ENCODE measurements at regions not wholly inside any gene's neighbourhood (a gene's known extent, or its start where the extent isn't known, plus 50 kb on each side); places are given as distances from the start of the nearest gene placed in this dataset.
A peak's percentile ranks its signal among the peaks of the same experiment; 100 is the strongest.
"Not testable (repeated sequence)": the region's sequence is repeated elsewhere in the genome, so short reads cannot be mapped to it uniquely, and the experiment has no call there.

GRCh38 chr4:170721812-170722373 lies 632.1 kb upstream of the AADAT start:
- DNase-seq (ENCODE audit: low spot score) (no peak), FAIRE-seq (no peak)

GRCh38 chr4:170716868-170717267 lies 627.1 kb upstream of the AADAT start:
- no peak for DNase-seq (ENCODE audit: low spot score)
- FAIRE-seq, result no peak

- FAIRE-seq (no peak), DNase-seq (ENCODE audit: low spot score) (no peak)
Observed at GRCh38 chr4:170705907-170706306, 616.2 kb upstream of the AADAT start.

- no peak for FAIRE-seq
- no peak for DNase-seq (ENCODE audit: low spot score)
Observed at GRCh38 chr4:170700064-170700463, 610.3 kb upstream of the AADAT start.

GRCh38 chr4:170698334-170698733 lies 608.6 kb upstream of the AADAT start:
- FAIRE-seq (no peak), DNase-seq (ENCODE audit: low spot score) (no peak)

- DNase-seq (ENCODE audit: low spot score), result no peak
- FAIRE-seq, result no peak
Observed at GRCh38 chr4:170697845-170698244, 608.1 kb upstream of the AADAT start.

- no peak for FAIRE-seq
Observed at GRCh38 chr4:170697045-170697444, 607.3 kb upstream of the AADAT start.

GRCh38 chr4:170691168-170691567 lies 601.4 kb upstream of the AADAT start:
- no peak for DNase-seq (ENCODE audit: low spot score)
- no peak for FAIRE-seq

More at GRCh38 chr4:170697045-170697444, 607.3 kb upstream of the AADAT start:
- DNase-seq (ENCODE audit: low spot score), result no peak

- DNase-seq (ENCODE audit: low spot score) (no peak), FAIRE-seq (no peak)
Observed at GRCh38 chr4:170687751-170688150, 598.0 kb upstream of the AADAT start.

GRCh38 chr4:170685701-170686100 lies 595.9 kb upstream of the AADAT start:
- not testable (repeated sequence) for FAIRE-seq; DNase-seq (ENCODE audit: low spot score)

GRCh38 chr4:170682558-170683294 lies 593.0 kb upstream of the AADAT start:
- DNase-seq (ENCODE audit: low spot score), result no peak

GRCh38 chr4:170682087-170682486 lies 592.3 kb upstream of the AADAT start:
- FAIRE-seq; DNase-seq (ENCODE audit: low spot score): not testable (repeated sequence)

More at GRCh38 chr4:170682558-170683294, 593.0 kb upstream of the AADAT start:
- no peak for FAIRE-seq

GRCh38 chr4:170675568-170676262 lies 586.0 kb upstream of the AADAT start:
- FAIRE-seq, result peak; percentile 7

GRCh38 chr4:170674176-170674575 lies 584.4 kb upstream of the AADAT start:
- FAIRE-seq, result no peak

More at GRCh38 chr4:170675568-170676262, 586.0 kb upstream of the AADAT start:
- DNase-seq (ENCODE audit: low spot score), result peak; percentile 57

GRCh38 chr4:170672381-170672965 lies 582.7 kb upstream of the AADAT start:
- DNase-seq (ENCODE audit: low spot score) (peak; percentile 26), FAIRE-seq (no peak)

More at GRCh38 chr4:170674176-170674575, 584.4 kb upstream of the AADAT start:
- DNase-seq (ENCODE audit: low spot score), result no peak

- no peak for FAIRE-seq
Observed at GRCh38 chr4:170671171-170671570, 581.4 kb upstream of the AADAT start.

GRCh38 chr4:170667814-170668213 lies 578.1 kb upstream of the AADAT start:
- FAIRE-seq (no peak), DNase-seq (ENCODE audit: low spot score) (no peak)

More at GRCh38 chr4:170671171-170671570, 581.4 kb upstream of the AADAT start:
- DNase-seq (ENCODE audit: low spot score), result no peak

- DNase-seq (ENCODE audit: low spot score) (no peak), FAIRE-seq (no peak)
Observed at GRCh38 chr4:170666909-170667308, 577.2 kb upstream of the AADAT start.

GRCh38 chr4:170662250-170662649 lies 572.5 kb upstream of the AADAT start:
- no peak for DNase-seq (ENCODE audit: low spot score)
- FAIRE-seq, result no peak

- FAIRE-seq (no peak), DNase-seq (ENCODE audit: low spot score) (no peak)
Observed at GRCh38 chr4:170657761-170658160, 568.0 kb upstream of the AADAT start.

GRCh38 chr4:170656506-170656905 lies 566.8 kb upstream of the AADAT start:
- DNase-seq (ENCODE audit: low spot score) (no peak), FAIRE-seq (no peak)

- DNase-seq (ENCODE audit: low spot score) (peak; percentile 4), FAIRE-seq (no peak)
Observed at GRCh38 chr4:170652571-170652970, 562.8 kb upstream of the AADAT start.

Data from RCC 7860 (cell line).